Activated effector memory CD4-positive, alpha-beta T cell treated with Interleukin-2 at 50 U/mL for 16 hours (primary cell): ENCODE measurements at regions not wholly inside any gene's neighbourhood (a gene's known extent, or its start where the extent isn't known, plus 50 kb on each side); places are given as distances from the start of the nearest gene placed in this dataset.
"Not testable (repeated sequence)": the region's sequence is repeated elsewhere in the genome, so short reads cannot be mapped to it uniquely, and the experiment has no call there.

ENCODE experiments used
- DNase-seq: peaks from one replicate; pipeline ENCODE4 v3.0.0-alpha.2; 2020

DNA sequence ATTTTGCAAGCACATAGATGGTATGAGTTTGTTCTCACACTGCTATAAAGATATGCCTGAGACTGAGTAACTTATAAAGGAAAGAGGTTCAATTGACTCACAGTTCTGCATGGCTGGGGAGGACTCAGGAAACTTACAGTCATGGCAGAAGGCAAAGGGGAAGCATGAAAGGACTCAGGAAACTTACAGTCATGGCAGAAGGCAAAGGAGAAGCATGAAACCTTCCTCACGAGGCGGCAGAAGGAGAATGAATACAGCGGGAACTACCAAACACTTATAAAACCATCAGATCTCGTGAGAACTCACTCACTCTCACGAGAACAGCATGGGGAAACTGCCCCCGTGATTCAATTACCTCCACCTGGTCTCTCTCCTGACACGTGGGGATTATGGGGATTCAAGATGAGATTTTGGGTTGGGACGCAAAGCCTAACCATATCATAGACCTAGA, 101.9 kb upstream of the NCOR2 start:
- not testable (repeated sequence) for DNase-seq

DNA sequence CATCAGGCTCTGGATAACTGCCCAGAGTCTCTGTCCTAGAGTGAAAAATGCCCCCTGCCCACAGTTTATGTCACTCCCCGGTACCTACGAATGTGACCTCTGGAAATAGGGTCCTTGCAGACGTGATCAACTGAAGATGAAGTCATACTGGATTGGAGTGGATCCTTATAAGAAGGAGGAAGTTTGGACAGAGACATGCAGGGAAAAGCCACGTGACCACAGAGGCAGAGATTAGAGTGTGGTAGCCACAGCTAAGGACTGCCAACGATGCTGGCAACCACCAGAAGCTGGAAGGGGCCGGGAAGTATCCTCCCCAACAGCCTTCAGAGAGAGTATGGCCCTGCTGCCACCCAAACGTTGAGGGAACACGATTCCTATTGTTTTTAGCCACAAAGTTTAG, 101.2 kb upstream of the NCOR2 start:
- DNase-seq, result no peak

DNA sequence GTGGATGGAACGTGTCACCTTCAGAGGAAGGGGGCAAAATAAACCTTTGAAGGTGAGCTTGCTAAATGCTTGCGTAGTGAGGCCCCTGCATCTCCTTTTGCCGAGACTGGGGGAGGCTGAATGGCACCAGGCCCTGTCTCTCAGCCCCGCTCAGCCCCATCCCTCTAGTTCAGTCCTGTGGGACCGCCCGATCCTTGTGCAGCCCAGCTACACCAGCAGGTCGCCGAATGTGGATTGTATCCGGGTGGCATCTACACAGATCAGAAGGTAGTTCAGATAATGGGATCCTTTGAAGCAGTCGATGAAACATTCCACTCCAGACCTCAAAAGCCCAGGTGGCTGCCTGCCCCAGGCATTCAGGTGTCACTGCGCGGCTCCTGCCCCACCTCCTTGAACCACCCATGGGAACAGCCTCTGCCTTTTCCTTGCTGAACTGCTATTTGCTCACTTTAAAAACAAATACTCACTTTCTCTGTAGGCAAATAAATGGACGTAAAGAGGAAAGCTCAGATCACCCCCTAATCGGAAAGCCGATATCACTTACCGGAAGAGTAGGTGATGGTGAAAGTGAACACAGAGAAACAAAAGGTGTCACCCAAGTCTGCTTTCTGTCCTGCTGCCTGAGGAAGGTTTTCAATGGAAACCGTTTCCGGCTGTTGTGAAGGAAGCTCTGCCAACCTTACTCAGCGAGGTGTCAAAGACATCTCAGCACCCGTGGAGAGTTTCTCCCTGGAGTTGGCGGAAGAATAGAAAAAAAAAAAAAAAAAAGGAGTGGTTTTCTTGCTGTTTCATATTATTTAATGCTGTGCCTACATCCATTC, 100.3 kb upstream of the NCOR2 start:
- DNase-seq, result no peak

GRCh38 chr12:124666722-124667259, 99.4 kb upstream of the NCOR2 start:
- DNase-seq, result no peak

DNA sequence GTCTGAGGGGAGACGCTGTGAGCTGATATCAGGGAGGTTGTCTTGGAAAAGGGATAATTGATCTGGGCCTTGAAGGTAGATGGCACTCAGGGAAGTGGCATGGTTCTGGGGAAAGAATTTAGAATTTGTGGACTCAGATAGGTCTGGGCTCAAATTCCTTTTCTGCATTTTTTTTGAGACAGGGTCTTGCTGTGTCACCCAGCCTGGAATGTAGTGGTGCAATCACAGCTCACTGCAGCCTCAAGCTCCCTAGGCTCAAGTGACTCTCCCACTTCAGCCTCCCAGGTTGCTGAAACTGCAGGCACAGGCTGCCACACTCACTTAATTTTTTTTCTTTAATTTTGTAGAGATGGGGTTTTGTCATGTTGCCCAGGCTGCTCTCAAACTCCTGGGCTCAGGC, 98.1 kb upstream of the NCOR2 start:
- no peak for DNase-seq

DNA sequence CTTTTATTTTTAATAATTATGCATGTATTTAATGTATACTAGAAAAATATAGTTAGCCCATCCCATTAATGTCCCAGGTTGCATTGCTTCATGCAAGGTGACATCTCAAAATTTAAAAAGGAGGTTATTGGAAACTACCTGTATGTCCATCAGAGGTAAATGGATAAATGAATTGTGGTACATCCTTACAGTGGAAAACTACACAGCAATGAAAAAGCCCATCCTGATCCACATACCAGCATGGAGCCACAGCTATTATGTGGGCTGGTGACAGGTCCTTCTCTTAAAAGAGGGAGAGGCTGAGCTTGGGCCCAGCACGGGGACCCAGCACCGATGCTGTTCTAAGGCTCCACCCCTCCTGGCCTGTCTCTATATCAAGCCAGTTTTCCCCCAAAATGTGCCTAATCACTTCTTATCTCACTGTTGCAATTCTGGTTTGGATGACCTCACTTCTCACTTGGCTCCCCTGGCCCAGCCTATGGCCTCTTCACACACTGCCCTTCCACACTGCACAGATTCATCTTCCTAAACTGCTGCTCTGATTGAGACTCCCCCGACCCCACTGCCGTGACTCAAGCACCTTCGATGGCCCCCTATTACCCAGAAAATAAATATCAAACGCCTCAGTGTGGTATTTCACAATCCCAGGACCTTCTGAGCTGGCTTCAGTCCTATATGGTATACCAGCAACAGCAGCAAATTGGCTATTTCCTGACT, 97.1 kb upstream of the NCOR2 start:
- DNase-seq, result no peak

DNA sequence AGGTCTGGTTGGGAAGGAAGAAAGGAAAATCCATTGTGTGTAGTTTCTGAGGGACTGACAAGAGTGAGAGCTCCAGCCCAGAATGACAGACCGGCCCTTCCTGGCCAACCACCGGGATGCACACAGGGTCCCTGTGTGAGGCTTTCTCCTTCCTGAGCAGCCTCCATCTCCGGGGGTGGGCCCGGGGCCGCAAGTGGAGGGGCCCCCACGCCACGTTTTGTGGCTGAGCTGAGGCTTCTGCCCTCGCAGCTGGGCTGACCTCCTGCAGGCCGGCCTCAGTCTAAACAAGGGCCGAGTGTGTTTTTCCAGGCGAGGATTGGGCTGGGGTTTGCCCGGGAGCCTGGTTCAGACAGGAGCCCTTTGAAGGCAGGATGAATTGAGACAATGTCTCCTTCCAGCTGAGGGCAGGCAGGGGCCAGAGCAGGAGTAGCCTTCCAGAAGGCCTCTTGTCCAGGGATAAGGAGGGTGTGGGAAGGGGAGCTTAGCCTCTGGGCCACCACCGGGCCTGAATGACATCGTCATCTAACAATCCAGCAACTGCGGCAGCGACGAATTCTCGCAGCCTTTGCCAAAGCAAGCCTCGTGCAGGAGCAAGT, 96.5 kb upstream of the NCOR2 start:
- no peak for DNase-seq

GRCh38 chr12:124663206-124663605, 95.8 kb upstream of the NCOR2 start:
- no peak for DNase-seq

DNA sequence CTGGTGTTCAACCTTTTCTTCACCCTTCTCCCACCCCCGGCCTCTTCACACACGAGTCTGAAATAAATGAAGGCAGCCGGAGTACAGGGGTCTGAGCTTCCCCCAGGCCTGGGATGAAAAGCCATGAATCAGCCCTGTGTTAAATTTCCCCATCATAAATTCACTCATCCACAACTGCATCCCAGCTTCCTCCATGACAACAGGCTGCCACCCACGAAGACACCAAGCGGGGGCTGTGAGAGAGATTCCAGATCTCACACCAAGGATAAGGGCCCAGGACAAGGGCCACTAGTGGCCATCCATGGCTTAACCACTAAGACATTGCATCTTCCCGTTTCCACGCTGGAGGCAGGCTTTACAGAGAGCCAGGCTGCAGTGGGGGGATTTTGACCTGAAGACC, 93.9 kb upstream of the NCOR2 start:
- no peak for DNase-seq

- no peak for DNase-seq
Observed at GRCh38 chr12:124660851-124661250, 93.4 kb upstream of the NCOR2 start.

GRCh38 chr12:124658806-124659402, 91.5 kb upstream of the NCOR2 start:
- DNase-seq, result no peak

- DNase-seq, result no peak
Observed at GRCh38 chr12:124658302-124658701, 90.9 kb upstream of the NCOR2 start.

- DNase-seq, result no peak
Observed at GRCh38 chr12:124656947-124657434, 89.6 kb upstream of the NCOR2 start.

DNA sequence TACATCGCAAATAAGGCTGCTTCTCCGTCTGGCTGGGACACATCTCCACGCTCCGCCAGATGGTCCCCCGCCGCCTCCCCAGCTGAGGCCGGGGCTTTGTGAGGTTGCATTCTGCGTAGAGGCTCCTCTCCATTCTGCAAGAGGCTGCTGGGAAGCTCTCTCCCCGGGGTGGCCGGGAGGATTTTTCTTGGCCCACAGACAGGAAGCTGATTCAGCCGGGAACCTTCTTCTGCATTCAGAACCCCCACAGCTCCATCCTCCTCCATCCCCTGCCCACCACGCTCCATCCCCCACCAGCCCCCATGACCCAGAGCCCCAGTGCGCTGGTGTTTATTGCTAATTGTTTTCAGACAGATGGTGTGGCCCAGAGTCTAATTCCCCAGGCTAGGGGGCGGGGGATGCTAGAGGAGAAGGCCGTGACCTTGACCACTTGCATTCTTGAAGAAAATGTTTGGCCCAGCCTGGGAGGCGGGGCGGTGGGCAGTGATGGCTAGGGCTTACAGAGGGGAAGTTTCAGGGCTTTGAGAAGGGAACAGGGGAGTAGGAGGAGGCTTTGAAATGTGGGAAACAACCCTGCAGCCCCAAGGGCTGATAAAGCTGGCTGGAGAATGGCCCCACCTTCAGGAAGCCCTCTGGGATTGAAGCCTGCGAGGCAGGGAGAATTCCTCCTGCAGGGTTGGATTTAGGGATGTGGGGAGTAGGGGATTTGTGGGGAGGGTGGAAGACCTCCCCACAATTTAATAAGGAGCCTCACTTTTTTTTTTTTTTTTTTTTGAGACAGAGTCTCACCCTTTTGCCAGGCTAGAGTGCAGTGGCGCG, 88.5 kb upstream of the NCOR2 start:
- no peak for DNase-seq

GRCh38 chr12:124655048-124655697, 87.8 kb upstream of the NCOR2 start:
- no peak for DNase-seq

DNA sequence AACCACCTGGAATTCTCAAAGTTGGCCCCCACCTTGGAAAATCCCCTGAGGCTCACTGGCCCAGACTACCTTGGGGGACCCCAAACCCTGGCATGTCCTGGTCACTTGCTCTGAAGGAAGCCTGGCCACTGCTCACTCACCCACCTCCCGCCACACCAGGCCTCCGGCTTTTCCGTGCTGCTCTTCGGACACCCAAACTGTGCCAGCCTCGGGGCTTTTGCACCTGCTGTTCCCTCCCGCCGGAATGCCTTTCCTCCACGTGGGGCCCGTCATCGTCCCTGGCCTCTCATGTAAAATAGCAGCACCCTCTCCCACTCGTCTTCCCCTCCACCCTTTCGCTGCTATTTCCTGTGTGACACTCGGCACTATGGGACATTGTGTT, 87.2 kb upstream of the NCOR2 start:
- DNase-seq, result no peak

- no peak for DNase-seq
Observed at GRCh38 chr12:124653169-124653931, 85.9 kb upstream of the NCOR2 start.

DNA sequence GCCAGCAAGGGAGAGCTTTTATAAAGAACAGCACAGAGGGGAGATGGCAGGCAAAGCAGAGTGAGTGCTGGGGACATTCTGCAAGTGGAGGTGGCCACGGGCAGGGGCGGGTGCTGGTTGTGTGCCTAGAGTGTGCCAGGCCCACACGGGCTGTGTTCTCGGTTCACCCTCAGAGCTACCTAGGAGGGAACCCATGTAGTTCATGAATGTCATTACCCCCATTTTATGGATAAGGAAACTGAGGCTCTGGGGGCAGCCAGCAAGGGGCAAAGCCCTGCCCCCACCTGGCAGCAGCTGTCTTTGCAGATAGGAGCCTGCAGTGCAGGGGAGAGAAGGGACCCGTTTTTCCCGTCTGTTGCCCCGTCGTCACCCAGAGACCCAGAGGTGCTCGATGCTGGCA, 85.2 kb upstream of the NCOR2 start:
- no peak for DNase-seq

- no peak for DNase-seq
Observed at GRCh38 chr12:124651516-124652273, 84.3 kb upstream of the NCOR2 start.

DNA sequence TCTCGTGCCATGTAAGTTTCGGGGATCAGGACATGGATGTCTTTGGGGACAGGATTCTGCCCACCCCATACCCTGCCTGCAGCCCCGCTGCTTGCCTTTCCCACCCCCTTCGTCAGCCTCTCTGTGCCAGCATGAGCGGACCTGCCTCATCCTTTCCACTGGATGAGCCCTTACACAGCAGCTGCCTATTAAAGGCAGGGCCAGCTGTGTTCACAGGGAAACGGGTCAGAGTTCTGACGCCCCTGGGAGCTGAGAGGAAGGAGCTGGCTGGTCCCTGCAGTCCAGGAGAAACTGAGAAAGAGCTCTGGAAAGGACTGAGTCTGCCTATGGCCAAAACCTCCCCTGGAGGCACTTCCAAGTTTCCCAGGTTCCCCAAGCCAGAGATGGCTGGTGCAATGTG, 83.5 kb upstream of the NCOR2 start:
- DNase-seq, result no peak
